ENCODE measurements at regions not wholly inside any gene's neighbourhood (a gene's known extent, or its start where the extent isn't known, plus 50 kb on each side); places are given as distances from the start of the nearest gene placed in this dataset.
"Not testable (repeated sequence)": the region's sequence is repeated elsewhere in the genome, so short reads cannot be mapped to it uniquely, and the experiment has no call there.

DNA sequence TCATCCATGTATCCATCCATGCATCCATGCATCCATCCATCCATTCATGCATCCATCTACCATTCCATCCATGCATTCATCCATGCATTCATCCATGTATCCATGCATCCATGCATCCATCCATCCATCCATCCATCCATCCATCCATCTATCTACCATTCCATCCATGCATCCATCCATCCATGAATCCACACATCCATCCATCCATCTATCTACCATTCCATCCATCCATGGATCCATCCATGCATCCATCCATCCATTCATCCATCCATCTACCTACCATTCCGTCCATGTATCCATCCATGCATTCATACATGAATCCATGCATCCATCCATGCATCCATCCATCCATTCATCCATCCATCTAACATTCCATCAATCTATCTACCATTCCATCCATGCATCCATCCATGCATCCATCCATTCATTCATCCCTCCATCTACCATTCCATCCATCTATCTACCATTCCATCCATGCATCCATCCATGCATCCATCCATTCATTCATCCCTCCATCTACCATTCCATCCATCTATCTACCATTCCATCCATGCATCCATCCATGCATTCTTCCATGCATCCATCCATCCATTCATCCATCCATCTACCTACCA, 257.2 kb downstream of the CRLF2 start:
- H4K8ac ChIP-seq (ENCODE audit: extremely low read depth, insufficient read depth, low read length); DNase-seq (ENCODE audit: low read depth in 1 of 2, low spot score in 2 of 2); H3K18ac ChIP-seq (ENCODE audit: extremely low read depth, low read length); H4K20me1 ChIP-seq (replicated peaks in 1 of 2; ENCODE audit: control insufficient read depth in 1 of 2, insufficient read depth in 2 of 2, low read length in 2 of 2); H3K23ac ChIP-seq (ENCODE audit: insufficient read length); H3K4ac ChIP-seq (replicated peaks; ENCODE audit: insufficient read length, low read depth, low read length); H2AFZ ChIP-seq (ENCODE audit: low read length); H3K27me3 ChIP-seq (replicated peaks in 1 of 4; ENCODE audit: control insufficient read depth in 3 of 4, extremely low read depth in 1 of 4, insufficient read depth in 3 of 4, low read length in 3 of 4); H3K79me2 ChIP-seq (ENCODE audit: control insufficient read depth in 1 of 2, insufficient read depth in 2 of 2, low read length in 2 of 2); H3K79me1 ChIP-seq (ENCODE audit: low read depth, low read length); H2BK15ac ChIP-seq (ENCODE audit: low read length); H3K56ac ChIP-seq (replicated peaks; ENCODE audit: insufficient read length, low read depth, low read length); H2BK5ac ChIP-seq (ENCODE audit: low read depth, low read length); H3K9ac ChIP-seq (replicated peaks in 1 of 4; ENCODE audit: extremely low read depth in 1 of 4, low read depth in 3 of 4, low read length in 3 of 4); POLR2A ChIA-PET (ENCODE audit: partially characterized antibody); CTCF ChIA-PET (ENCODE audit: partially characterized antibody); H3K14ac ChIP-seq (ENCODE audit: insufficient read length); H3K36me3 ChIP-seq (ENCODE audit: control insufficient read depth in 2 of 4, insufficient read depth in 4 of 4, low read length in 3 of 4); FAIRE-seq; H3K4me3 ChIP-seq (ENCODE audit: extremely low read depth in 1 of 4, insufficient read depth in 2 of 4, low read depth in 3 of 4, low read length in 4 of 4); H2BK12ac ChIP-seq (ENCODE audit: low read depth, low read length); H4K5ac ChIP-seq (ENCODE audit: insufficient read length, low read depth, low read length); H4K91ac ChIP-seq (replicated peaks; ENCODE audit: insufficient read length, low read length); H3K27ac ChIP-seq (ENCODE audit: low read depth, low read length); H3K4me1 ChIP-seq (replicated peaks in 1 of 4; ENCODE audit: control insufficient read depth in 3 of 4, insufficient read depth in 4 of 4, low read length in 3 of 4); H2BK20ac ChIP-seq (ENCODE audit: low read length); H3K4me2 ChIP-seq (ENCODE audit: insufficient read depth in 1 of 2, low read depth in 2 of 2, low read length in 2 of 2); H3K9me3 ChIP-seq (ENCODE audit: insufficient read depth in 2 of 2, low read depth in 1 of 2, low read length in 1 of 2); H2BK120ac ChIP-seq (replicated peaks; ENCODE audit: low read depth, low read length): not testable (repeated sequence)
- 81% methylated on average over 1 of the region's 1 CpG; no CpG with 5 or more reads in 1 of the 2 experiments for WGBS, 2 experiments (ENCODE audit: extremely low coverage in 1 of 2, insufficient coverage in 1 of 2, insufficient read length in 1 of 2, insufficient replicate concordance in 2 of 2, low coverage in 1 of 2, low lambda C conversion rate in 2 of 2, missing lambda C conversion rate in 1 of 2)
- H3K23me2 ChIP-seq (ENCODE audit: low read depth, low read length) = peaks cover 13% of the 10 kb centered on the region; the same call in 1 of the 2 replicates
- H2AK5ac ChIP-seq (ENCODE audit: low read depth, low read length) = peak overlapping the region; percentile 88

Data from H1 (cell line).